HepG2 (cell line): ENCODE measurements at regions not wholly inside any gene's neighbourhood (a gene's known extent, or its start where the extent isn't known, plus 50 kb on each side); places are given as distances from the start of the nearest gene placed in this dataset.

Source experiments
- ATAC-seq: fragments of 200-7000 bp; cut with Tn5 transposase; 3 replicates; pipeline ENCODE4 v1.9.1; 2020; ENCODE audit warnings: mild to moderate bottlenecking, moderate library complexity
- BruUV-seq: library from RNA; stranded (reverse); fragments of 400-500 nt; replicated peaks from 2 replicates; lab custom pipeline; 2021; lab: Mats Ljungman, UMichigan
- CTCF ChIA-PET: fragments of 300-600 bp; formaldehyde crosslinking; extraction: SDS; loops from one replicate; lab custom pipeline; 2021; ENCODE audit warnings: low total read pairs, inconsistent platforms, low intra/inter-chr PET ratio; lab: Yijun Ruan, JAX
- POLR2A ChIA-PET: fragments of 350-600 bp; sonication (Branson Sonifier 250); formaldehyde crosslinking; loops from one replicate; lab custom pipeline; 2020; ENCODE audit warnings: antibody characterized with exemption, inconsistent platforms; lab: Yijun Ruan, JAX
- DNase-seq: peaks from one replicate; pipeline ENCODE4 v3.0.0-alpha.2; 2015; ENCODE audit warnings: low spot score
- FAIRE-seq: peaks from 3 replicates; lab custom pipeline; 2011; peaks lifted over from hg19 to GRCh38; lab: Jason Lieb, UNC
- H2AFZ ChIP-seq: one replicate; pipeline ENCODE4 v1.6.1; 2011; ENCODE audit warnings: low read length, inconsistent platforms
- H3K27ac ChIP-seq: fragments of 300-600 bp; 3 replicates; pipeline ENCODE4 v1.8.0; 2011; ENCODE audit warnings: mixed run types, mild to moderate bottlenecking, mixed read lengths, low read length, inconsistent platforms; ENCODE audit not compliant: insufficient read depth; ENCODE audit errors: extremely low read length
- H3K27me3 ChIP-seq, 2 experiments: fragments of 200-600 bp in 1 of 2; 2 replicates in 1 of 2; 3 replicates in 1 of 2; pipeline versions ENCODE4 v1.6.0 to v1.8.0; 2011; ENCODE audit warnings: low read length in 2 of 2, mild to moderate bottlenecking in 2 of 2, moderate library complexity in 2 of 2, inconsistent platforms in 1 of 2; ENCODE audit not compliant: insufficient read depth in 2 of 2, control insufficient read depth in 1 of 2
- H3K36me3 ChIP-seq, 2 experiments: fragments of 200-600 bp in 1 of 2; replicated peaks in 1 of 2; 2 replicates in 1 of 2; 3 replicates in 1 of 2; pipeline versions ENCODE4 v1.5.1 to v1.8.0; 2011; ENCODE audit warnings: low read length in 2 of 2, inconsistent platforms in 1 of 2; ENCODE audit not compliant: insufficient read depth in 2 of 2, control insufficient read depth in 1 of 2
- H3K4me1 ChIP-seq: 2 replicates; pipeline ENCODE4 v1.5.1; 2012; ENCODE audit warnings: low read length, inconsistent platforms; ENCODE audit not compliant: insufficient read depth
- H3K4me2 ChIP-seq: 2 replicates; pipeline ENCODE4 v1.6.0; 2011; ENCODE audit warnings: low read depth, low read length, inconsistent platforms
- H3K4me3 ChIP-seq, 3 experiments: fragments of 200-600 bp in 1 of 3; sonication (generic), shearing (Covaris generic) in 1 of 3; replicated peaks in 1 of 3; 2 replicates each; pipeline ENCODE4 v1.5.1; 2011 to 2016; ENCODE audit warnings: low read length in 3 of 3, inconsistent platforms in 2 of 3, low read depth in 2 of 3, mild to moderate bottlenecking in 2 of 3, control low read depth in 1 of 3, mixed read lengths in 1 of 3; ENCODE audit not compliant: insufficient read depth in 1 of 3
- H3K79me2 ChIP-seq: one replicate; pipeline ENCODE4 v1.6.1; 2011; ENCODE audit warnings: low read length, inconsistent platforms; ENCODE audit not compliant: insufficient read depth
- H3K9ac ChIP-seq: 2 replicates; pipeline ENCODE4 v1.6.0; 2011; ENCODE audit warnings: mild to moderate bottlenecking, low read depth, low read length, inconsistent platforms; ENCODE audit not compliant: insufficient read depth
- H3K9me3 ChIP-seq: 2 replicates; pipeline ENCODE4 v1.5.1; 2012; ENCODE audit warnings: mild to moderate bottlenecking, low read length
- H4K20me1 ChIP-seq: 2 replicates; pipeline ENCODE4 v1.6.0; 2011; ENCODE audit warnings: inconsistent platforms, mild to moderate bottlenecking, low read length, moderate library complexity; ENCODE audit not compliant: insufficient read depth
- CREBL2 ChIP-seq: sonication (generic); formaldehyde crosslinking; IDR thresholded peaks from 2 replicates; pipeline ENCODE4 v1.8.1; 2023; ENCODE audit warnings: missing genetic modification reagents, mild to moderate bottlenecking, borderline replicate concordance
- CSRNP1 ChIP-seq: sonication (generic); formaldehyde crosslinking; IDR thresholded peaks from 2 replicates; pipeline ENCODE4 v1.8.1; 2023; ENCODE audit warnings: mild to moderate bottlenecking, missing genetic modification reagents
- MTERF4 ChIP-seq: sonication (generic); formaldehyde crosslinking; IDR thresholded peaks from 2 replicates; pipeline ENCODE4 v1.8.0; 2023; ENCODE audit warnings: mild to moderate bottlenecking, missing genetic modification reagents
- MXI1 ChIP-seq: IDR thresholded peaks from 3 replicates; pipeline ENCODE4 v1.6.1; 2012; ENCODE audit warnings: low read depth, low read length, inconsistent platforms, borderline replicate concordance
- NR1H2 ChIP-seq: sonication (generic); formaldehyde crosslinking; IDR thresholded peaks from 2 replicates; pipeline ENCODE4 v1.8.1; 2022; ENCODE audit warnings: low read depth, missing genetic modification reagents, borderline replicate concordance
- ZGPAT ChIP-seq: IDR thresholded peaks from 2 replicates; pipeline ENCODE4 v1.6.1; 2016; ENCODE audit warnings: mild to moderate bottlenecking
- ZNF501 ChIP-seq: sonication (generic); formaldehyde crosslinking; IDR thresholded peaks from 2 replicates; pipeline ENCODE4 v1.5.1; 2020; ENCODE audit warnings: mild to moderate bottlenecking, moderate library complexity, missing genetic modification reagents
- ZNF549 ChIP-seq: sonication (generic); formaldehyde crosslinking; IDR thresholded peaks from 2 replicates; pipeline ENCODE4 v1.5.0; 2020; ENCODE audit warnings: missing genetic modification reagents
- WGBS: methylation state at CpG from one replicate; pipeline ENCODE4 v1.1.6; 2017; ENCODE audit warnings: low lambda C conversion rate; 5-methylcytosine and 5-hydroxymethylcytosine counted together
- in situ Hi-C: cut with HindIII; loops from 2 replicates; pipeline ENCODE4 v1.10.0; 2017; ENCODE audit warnings: low pct_unique_long_range_greater_than_20kb; ENCODE audit not compliant: extremely low pct_ligation_motif_present
- intact Hi-C: fragments of 100-400 bp; cut with micrococcal nuclease; formaldehyde crosslinking; loops from one replicate; pipeline ENCODE4 v1.10.0; 2022; ENCODE audit not compliant: unreplicated experiment

DNA sequence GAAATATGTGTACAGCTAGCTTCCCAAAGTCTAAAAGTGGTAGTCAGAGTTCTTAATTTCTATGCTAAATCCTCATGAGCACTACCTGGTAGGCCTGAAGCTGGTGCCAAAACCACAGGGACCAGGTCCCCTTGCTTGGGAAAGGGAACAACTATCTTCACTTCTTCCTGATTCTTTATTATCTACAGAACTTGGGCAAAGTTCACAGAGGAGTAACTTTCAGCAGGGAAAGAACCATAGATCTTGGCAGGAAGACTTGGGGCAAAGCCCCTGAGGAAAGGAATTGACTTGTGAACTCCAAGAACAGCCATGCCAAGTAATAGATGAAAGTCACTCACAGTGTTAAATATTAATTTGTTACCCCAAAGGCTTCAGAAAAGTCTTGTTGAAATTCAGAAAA, 193.0 kb downstream of the ZC3H11B start (continued):
- TF ChIP-seq NR1H2 (CRISPR knock-in tag) = no peak
- no peak for TF ChIP-seq MTERF4 (CRISPR knock-in tag)
- TF ChIP-seq ZNF549 (CRISPR knock-in tag) = no peak
- TF ChIP-seq MXI1 = no peak
- TF ChIP-seq ZNF501 (CRISPR knock-in tag) = no peak

DNA sequence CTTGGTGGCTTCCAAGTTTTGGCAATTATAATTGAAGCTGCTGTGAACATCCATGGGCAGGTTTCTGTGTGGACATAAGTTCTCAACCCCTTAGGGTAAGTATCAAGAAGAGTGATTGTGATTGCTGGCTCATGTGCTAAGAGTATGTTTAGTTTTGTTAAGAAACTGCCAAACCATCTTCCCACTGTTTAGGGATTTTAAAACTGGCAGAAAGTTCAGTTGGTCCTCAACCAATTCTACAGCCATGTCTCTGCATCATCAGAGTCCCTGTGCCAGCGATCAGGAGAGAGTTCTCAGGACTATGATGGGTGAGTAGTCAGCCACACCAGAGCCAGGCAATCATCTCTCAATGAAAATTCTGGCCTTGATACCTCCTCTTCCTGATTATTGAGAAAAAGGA, 193.8 kb downstream of the ZC3H11B start:
- FAIRE-seq = no peak
- Histone ChIP-seq H3K4me1 (peaks cover 27% of the 10 kb centered on the region), H3K27me3 (no peaks in the 10 kb centered on the region; a peak in 1 of 5 replicates), H3K36me3 (no peaks in the 10 kb centered on the region), H3K4me2 (no peak overlapping the region), H3K79me2 (no peaks in the 10 kb centered on the region), H2AFZ (no peak overlapping the region), H3K27ac (no peak overlapping the region), H3K9me3 (no peaks in the 10 kb centered on the region), H4K20me1 (no peaks in the 10 kb centered on the region), H3K4me3 (no peak overlapping the region), H3K9ac (no peak overlapping the region)
- no peak for DNase-seq
- no peak for ATAC-seq
- POLR2A ChIA-PET = no interaction called here
- intact Hi-C loops (loop anchor here (10.0 kb wide), 2 partner anchors 104 to 146 kb away; no protein-coding TSS in a partner anchor), in situ Hi-C loops (loop anchor here (25.0 kb wide), 1 partner anchor 1082 kb away; the partner anchor contains the start of gene TGFB2)
- 63% methylated on average over 1 of the region's 1 CpG for WGBS
- CTCF ChIA-PET = no interaction called here
- no peak for TF ChIP-seq CSRNP1 (CRISPR knock-in tag)
- no peak for TF ChIP-seq CREBL2 (CRISPR knock-in tag)
- TF ChIP-seq ZGPAT (CRISPR knock-in tag) = no peak
- BruUV-seq = no TSS peak
